Right lobe of liver (tissue), 6 donors: ENCODE measurements at regions not wholly inside any gene's neighbourhood (a gene's known extent, or its start where the extent isn't known, plus 50 kb on each side); places are given as distances from the start of the nearest gene placed in this dataset.
"Not testable (repeated sequence)": the region's sequence is repeated elsewhere in the genome, so short reads cannot be mapped to it uniquely, and the experiment has no call there.

Experiments used
- ATAC-seq, 4 donors: fragments of 200-7000 bp; cut with Tn5 transposase; one replicate each; pipeline ENCODE4 v1.9.1; 2020; ENCODE audit warnings: mild to moderate bottlenecking in 4 of 4, moderate library complexity in 4 of 4
- DNase-seq, 3 donors: peaks; one replicate each; pipeline ENCODE4 v3.0.0-alpha.2; 2020
- H3K27ac ChIP-seq, 3 donors: fragments of 200-600 bp; one replicate each; pipeline ENCODE4 v1.8.0; 2022
- H3K27me3 ChIP-seq, 2 donors: fragments of 200-600 bp; one replicate each; pipeline ENCODE4 v1.8.0; 2022
- H3K36me3 ChIP-seq, 4 donors: fragments of 200-600 bp; sonication (generic) in 1 of 4; one replicate each; pipeline versions ENCODE4 v1.5.1 to v1.8.0; 2017 to 2022; ENCODE audit warnings: control low read depth in 1 of 4
- H3K4me1 ChIP-seq, 4 donors: fragments of 200-600 bp; sonication (generic) in 1 of 4; one replicate each; pipeline versions ENCODE4 v1.5.1 to v1.8.0; 2017 to 2022; ENCODE audit warnings: control low read depth in 1 of 4
- H3K4me3 ChIP-seq, 3 donors: fragments of 200-600 bp; one replicate each; pipeline ENCODE4 v1.8.0; 2022
- H3K9me3 ChIP-seq, 4 donors: fragments of 200-600 bp; sonication (generic) in 1 of 4; one replicate each; pipeline versions ENCODE4 v1.5.1 to v1.8.0; 2017 to 2022; ENCODE audit warnings: control low read depth in 1 of 4
- POLR2A ChIP-seq: fragments of 450-650 bp; IDR thresholded peaks from one replicate; pipeline ENCODE4 v1.6.1; 2017; ENCODE audit warnings: antibody characterized with exemption, mild to moderate bottlenecking
- WGBS: methylation state at CpG from one replicate; pipeline ENCODE4 v1.1.6; 2018; ENCODE audit warnings: low coverage, low lambda C conversion rate; ENCODE audit not compliant: insufficient coverage; ENCODE audit errors: missing lambda C conversion rate; 5-methylcytosine and 5-hydroxymethylcytosine counted together
- intact Hi-C, 2 donors: fragments of 100-400 bp; cut with DNase I; formaldehyde crosslinking; loops; one replicate each; pipeline versions ENCODE4 v1.11.2 to v1.14.1; 2022
- TF ChIP-seq, protein P1 (sequence below), 4 donors: fragments of 200-600 bp in 3 of 4; fragments of 450-650 bp in 1 of 4; IDR thresholded peaks; one replicate each; pipeline versions ENCODE4 v1.5.1 to v1.8.0; 2016 to 2022; ENCODE audit warnings: antibody characterized with exemption in 4 of 4, mild to moderate bottlenecking in 2 of 4
- donor health status: DM: no; HTN: yes; CAD: no.
- donor health status: DM: no; HTN: no; CAD: no.
- donor health status: DM: no; HTN: no; CAD: no.
- donor health status: DM: no; HTN: yes; CAD: no.
- donor health status: DM: no; HTN: yes; CAD: no.

DNA sequence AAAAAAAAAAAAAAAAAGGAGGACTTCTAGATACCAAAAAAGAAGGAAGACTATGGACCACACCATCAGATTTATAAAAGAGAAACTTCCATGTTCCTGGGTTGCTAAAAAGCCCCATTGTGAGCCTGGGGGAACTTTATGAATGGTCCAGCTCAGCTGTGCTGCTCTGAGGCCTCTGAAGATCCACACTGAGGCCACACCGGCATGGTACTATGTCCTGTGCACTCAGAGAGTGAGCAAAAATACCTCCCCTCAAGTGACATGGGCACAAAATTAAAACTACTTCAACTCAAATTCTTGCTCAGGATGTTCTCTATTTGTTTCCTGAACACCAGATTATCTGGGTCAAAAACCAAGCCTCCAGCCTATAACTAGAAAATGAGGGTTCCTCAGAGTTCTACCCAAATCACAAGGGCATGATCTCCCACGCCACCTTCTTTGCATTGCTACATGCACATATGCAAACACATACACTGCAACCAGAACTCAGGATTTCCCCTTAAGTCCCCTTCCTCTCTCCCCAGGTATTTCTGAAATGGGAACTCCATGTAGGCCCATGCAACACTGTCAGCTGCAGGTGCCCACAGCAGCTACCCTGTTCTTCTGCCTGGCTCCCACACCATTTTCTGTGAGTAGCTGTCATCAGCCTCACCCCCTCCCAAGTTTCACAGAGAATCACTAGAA lies 94.4 kb downstream of the SH3GLB1 start:
- no peak overlapping the region for H3K27ac ChIP-seq
- no peaks in the 10 kb centered on the region for H3K27me3 ChIP-seq
- ATAC-seq (peak in 1 of 4 donors; percentile 25), DNase-seq (no peak)
- H3K4me3 ChIP-seq: no peak overlapping the region
- no peaks in the 10 kb centered on the region for H3K36me3 ChIP-seq
- H3K4me1 ChIP-seq: peaks cover 0 to 10% (median 0%) of the 10 kb centered on the region in 4 donors
- H3K9me3 ChIP-seq: no peaks in the 10 kb centered on the region
- intact Hi-C loops: no loop called here
- 88% methylated on average over 2 of the region's 2 CpGs for WGBS
- TF ChIP-seq, protein P1, sequence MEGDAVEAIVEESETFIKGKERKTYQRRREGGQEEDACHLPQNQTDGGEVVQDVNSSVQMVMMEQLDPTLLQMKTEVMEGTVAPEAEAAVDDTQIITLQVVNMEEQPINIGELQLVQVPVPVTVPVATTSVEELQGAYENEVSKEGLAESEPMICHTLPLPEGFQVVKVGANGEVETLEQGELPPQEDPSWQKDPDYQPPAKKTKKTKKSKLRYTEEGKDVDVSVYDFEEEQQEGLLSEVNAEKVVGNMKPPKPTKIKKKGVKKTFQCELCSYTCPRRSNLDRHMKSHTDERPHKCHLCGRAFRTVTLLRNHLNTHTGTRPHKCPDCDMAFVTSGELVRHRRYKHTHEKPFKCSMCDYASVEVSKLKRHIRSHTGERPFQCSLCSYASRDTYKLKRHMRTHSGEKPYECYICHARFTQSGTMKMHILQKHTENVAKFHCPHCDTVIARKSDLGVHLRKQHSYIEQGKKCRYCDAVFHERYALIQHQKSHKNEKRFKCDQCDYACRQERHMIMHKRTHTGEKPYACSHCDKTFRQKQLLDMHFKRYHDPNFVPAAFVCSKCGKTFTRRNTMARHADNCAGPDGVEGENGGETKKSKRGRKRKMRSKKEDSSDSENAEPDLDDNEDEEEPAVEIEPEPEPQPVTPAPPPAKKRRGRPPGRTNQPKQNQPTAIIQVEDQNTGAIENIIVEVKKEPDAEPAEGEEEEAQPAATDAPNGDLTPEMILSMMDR (IDR thresholded peaks at IDR 0.05): no peak
- TF ChIP-seq POLR2A: no peak

DNA sequence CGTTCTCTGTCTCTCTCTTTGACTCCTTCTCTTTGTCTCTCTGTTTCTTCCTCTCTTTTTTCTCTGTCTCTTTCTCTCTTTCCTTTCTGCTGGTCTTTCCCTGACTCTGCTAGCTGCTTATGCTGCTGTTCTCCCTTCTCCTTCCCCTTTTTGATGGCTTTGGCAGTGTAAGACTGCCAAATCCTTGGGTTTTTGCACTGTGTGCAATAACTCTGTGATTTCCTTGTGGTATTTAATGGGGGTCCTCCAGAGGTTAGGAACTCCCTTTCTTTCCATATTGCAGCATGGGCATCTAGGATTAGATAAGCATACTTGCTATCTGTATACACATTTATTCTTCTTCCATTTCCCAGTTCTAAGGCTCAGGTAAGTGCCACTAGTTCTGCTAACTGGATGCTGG lies 99.3 kb downstream of the SH3GLB1 start:
- H3K4me3 ChIP-seq, intact Hi-C loops, H3K27ac ChIP-seq, H3K27me3 ChIP-seq, DNase-seq, H3K36me3 ChIP-seq, H3K9me3 ChIP-seq, ATAC-seq: not testable (repeated sequence)
- peaks cover 0 to 14% (median 0%) of the 10 kb centered on the region in 4 donors for H3K4me1 ChIP-seq
- WGBS: 86% methylated on average over 1 of the region's 1 CpG

DNA sequence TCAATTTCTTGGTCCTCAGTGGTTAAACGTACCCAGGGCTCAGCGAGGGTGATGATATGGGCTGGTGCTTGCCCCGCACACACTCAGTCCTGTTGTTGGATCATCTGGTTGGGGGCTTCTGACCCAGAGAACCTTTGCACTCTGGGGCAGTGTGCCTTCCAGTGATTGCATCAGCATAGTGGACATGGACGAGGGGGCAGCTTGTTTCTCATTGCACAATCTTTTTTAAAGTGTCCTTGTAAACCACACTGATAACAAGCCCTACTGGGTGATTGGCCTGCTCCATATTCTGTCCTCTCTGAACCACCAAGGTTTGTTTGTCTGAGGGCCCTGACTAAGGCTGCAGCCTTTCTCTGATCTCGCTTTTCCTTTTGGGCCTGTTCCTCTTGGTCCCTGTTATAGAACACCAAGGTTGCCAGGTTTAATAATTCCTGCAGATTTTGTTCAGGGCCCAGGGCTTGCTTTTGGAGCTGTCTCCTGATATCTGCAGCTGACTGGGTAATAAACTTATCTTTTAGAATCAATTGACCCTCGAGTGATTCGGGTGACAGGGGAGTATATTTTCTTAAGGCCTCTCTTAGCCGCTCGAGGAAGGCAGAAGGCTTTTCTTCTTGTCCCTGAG lies 101.6 kb downstream of the SH3GLB1 start:
- H3K9me3 ChIP-seq, H3K36me3 ChIP-seq, H3K4me3 ChIP-seq, H3K27me3 ChIP-seq, intact Hi-C loops: not testable (repeated sequence)
- Histone ChIP-seq H3K27ac (peak overlapping the region in 1 of 3 donors; percentile 51), H3K4me1 (peaks cover 0 to 16% (median 0%) of the 10 kb centered on the region in 4 donors)
- DNase-seq (peak in 2 of 3 donors; percentile 65), ATAC-seq (peak in 1 of 4 donors; percentile 36)
- 81% methylated on average over 3 of the region's 9 CpGs for WGBS

DNA sequence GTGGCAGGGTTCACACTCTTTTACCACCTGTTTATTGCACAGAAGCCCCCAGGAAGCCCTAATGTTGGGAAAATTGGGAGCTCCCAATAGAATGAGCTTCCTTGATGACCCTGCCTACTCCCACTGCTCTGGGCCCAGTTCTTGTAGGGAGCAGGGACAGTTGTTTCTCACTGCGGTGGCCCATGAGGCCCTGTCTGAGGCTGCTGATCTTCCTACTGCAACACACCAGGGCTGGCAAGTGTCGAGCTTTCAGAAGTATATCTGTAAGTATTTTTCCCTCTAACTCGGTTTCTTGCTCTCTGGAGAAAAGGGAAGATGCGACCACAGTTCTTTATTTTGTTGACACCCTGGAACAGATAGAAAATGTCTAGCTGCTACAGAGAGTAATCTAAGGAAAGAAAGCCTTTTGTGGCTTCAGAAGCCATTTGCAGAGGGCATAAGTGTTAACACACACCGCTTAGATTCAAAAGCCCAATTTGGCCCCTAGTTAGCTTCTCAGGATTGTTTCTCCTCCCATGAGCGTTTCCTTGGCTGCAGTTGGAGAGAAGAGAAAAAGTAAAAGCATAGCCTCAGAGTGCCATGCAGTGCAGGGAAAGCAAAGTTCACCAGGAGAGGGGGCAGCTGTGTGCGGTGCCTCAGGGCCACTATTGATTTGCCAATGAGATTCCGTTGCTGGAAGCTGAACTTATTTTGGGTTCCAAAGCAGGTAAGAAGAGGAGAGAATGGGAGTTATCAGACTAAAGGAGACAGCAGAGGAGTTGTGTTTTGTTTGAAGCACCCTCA lies 102.6 kb downstream of the SELENOF start:
- peak; percentile 96 to 99 (median 98) for ATAC-seq

DNA sequence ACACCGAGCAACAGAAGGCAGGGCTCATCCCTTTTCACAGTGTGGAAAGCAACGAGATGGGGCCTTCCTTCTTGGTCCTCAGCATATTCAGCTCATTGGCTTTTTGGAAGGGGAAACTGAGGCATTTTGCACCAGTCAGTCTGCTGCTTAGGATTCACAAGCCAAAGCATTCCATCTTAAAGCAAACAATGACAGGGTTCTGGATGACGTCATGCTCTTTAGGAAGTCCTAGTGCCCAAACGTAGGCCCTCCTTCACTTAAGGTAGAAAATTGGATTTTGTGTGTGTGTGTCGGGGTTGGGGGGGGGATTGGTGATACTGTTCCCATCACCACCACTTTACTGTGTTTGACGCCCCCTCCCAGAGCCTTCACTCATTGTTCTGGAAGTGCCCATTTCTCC lies 101.6 kb downstream of the SELENOF start:
- DNase-seq: no peak
- intact Hi-C loops: no loop called here
- TF ChIP-seq, protein P1 (IDR thresholded peaks at IDR 0.05): no peak
- TF ChIP-seq POLR2A: no peak
- Histone ChIP-seq H3K27me3 (no peaks in the 10 kb centered on the region), H3K4me3 (no peak overlapping the region), H3K9me3 (no peaks in the 10 kb centered on the region), H3K4me1 (peaks cover 0 to 13% (median 2%) of the 10 kb centered on the region in 4 donors), H3K36me3 (no peaks in the 10 kb centered on the region), H3K27ac (no peak overlapping the region)
- WGBS: 75% methylated on average over 2 of the region's 6 CpGs
- no peak for ATAC-seq

More for the DNA sequence above, 102.6 kb downstream of the SELENOF start:
- H3K36me3 ChIP-seq: no peaks in the 10 kb centered on the region
- 46% methylated on average over 7 of the region's 8 CpGs for WGBS
- peaks cover 0 to 16% (median 2%) of the 10 kb centered on the region in 4 donors for H3K4me1 ChIP-seq
- H3K4me3 ChIP-seq: no peak overlapping the region
- no peak for TF ChIP-seq POLR2A
- TF ChIP-seq, protein P1 (IDR thresholded peaks at IDR 0.05): peak; percentile 38 to 53 (median 46)
- peak; percentile 36 to 72 (median 69) for DNase-seq
- intact Hi-C loops: no loop called here
- H3K9me3 ChIP-seq: no peaks in the 10 kb centered on the region
- H3K27ac ChIP-seq: peak overlapping the region in 1 of 3 donors; percentile 33
- no peaks in the 10 kb centered on the region for H3K27me3 ChIP-seq
